Liver (tissue), 3 donors: ENCODE measurements at regions not wholly inside any gene's neighbourhood (a gene's known extent, or its start where the extent isn't known, plus 50 kb on each side); places are given as distances from the start of the nearest gene placed in this dataset.

Source experiments
- EGR1 ChIP-seq, 2 donors: IDR thresholded peaks; 2 replicates each; pipeline ENCODE4 v1.6.1; 2016 to 2018; ENCODE audit warnings: antibody characterized with exemption in 2 of 2, low read depth in 2 of 2
- FOXA1 ChIP-seq: IDR thresholded peaks from 2 replicates; pipeline ENCODE4 v1.6.1; 2016; ENCODE audit warnings: antibody characterized with exemption
- GABPA ChIP-seq, 2 donors: IDR thresholded peaks in 1 of 2; conservative IDR thresholded peaks in 1 of 2; 2 replicates each; pipeline ENCODE4 v1.6.1; 2016; ENCODE audit warnings: antibody characterized with exemption in 2 of 2, mild to moderate bottlenecking in 1 of 2, moderate library complexity in 1 of 2
- JUND ChIP-seq, 2 donors: IDR thresholded peaks; 2 replicates each; pipeline ENCODE4 v1.6.1; 2016; ENCODE audit warnings: antibody characterized with exemption in 2 of 2
- MAX ChIP-seq: IDR thresholded peaks from 2 replicates; pipeline ENCODE4 v1.6.1; 2016; ENCODE audit warnings: antibody characterized with exemption
- RAD21 ChIP-seq, 2 donors: IDR thresholded peaks; 2 replicates each; pipeline ENCODE4 v1.6.1; 2016; ENCODE audit warnings: antibody characterized with exemption in 2 of 2, mild to moderate bottlenecking in 2 of 2
- REST ChIP-seq: IDR thresholded peaks from 2 replicates; pipeline ENCODE4 v1.6.1; 2016; ENCODE audit warnings: antibody characterized with exemption, mild to moderate bottlenecking
- TAF1 ChIP-seq: conservative IDR thresholded peaks from 2 replicates; pipeline ENCODE4 v1.6.1; 2016; ENCODE audit warnings: antibody characterized with exemption, mild to moderate bottlenecking
- TF ChIP-seq, protein P1 (sequence below): fragments of 150-350 bp; IDR thresholded peaks from 2 replicates; pipeline ENCODE4 v1.5.1; 2017; ENCODE audit warnings: improper control_type of control experiment, low read depth, low read length; ENCODE audit not compliant: missing input control
- TF ChIP-seq, protein P2 (sequence below): IDR thresholded peaks from 2 replicates; pipeline ENCODE4 v1.6.1; 2016; ENCODE audit warnings: antibody characterized with exemption
- donor health status: healthy.
- donor health status: healthy.

GRCh38 chr1:18580691-18581419 lies 49.8 kb upstream of the PAX7 start:
- no peak for TF ChIP-seq TAF1
- TF ChIP-seq, protein P1, sequence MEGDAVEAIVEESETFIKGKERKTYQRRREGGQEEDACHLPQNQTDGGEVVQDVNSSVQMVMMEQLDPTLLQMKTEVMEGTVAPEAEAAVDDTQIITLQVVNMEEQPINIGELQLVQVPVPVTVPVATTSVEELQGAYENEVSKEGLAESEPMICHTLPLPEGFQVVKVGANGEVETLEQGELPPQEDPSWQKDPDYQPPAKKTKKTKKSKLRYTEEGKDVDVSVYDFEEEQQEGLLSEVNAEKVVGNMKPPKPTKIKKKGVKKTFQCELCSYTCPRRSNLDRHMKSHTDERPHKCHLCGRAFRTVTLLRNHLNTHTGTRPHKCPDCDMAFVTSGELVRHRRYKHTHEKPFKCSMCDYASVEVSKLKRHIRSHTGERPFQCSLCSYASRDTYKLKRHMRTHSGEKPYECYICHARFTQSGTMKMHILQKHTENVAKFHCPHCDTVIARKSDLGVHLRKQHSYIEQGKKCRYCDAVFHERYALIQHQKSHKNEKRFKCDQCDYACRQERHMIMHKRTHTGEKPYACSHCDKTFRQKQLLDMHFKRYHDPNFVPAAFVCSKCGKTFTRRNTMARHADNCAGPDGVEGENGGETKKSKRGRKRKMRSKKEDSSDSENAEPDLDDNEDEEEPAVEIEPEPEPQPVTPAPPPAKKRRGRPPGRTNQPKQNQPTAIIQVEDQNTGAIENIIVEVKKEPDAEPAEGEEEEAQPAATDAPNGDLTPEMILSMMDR, result no peak
- no peak for TF ChIP-seq MAX
- TF ChIP-seq EGR1 (IDR thresholded peaks at IDR 0.05; ENCODE audit: low read depth in 2 of 2), result no peak
- no peak for TF ChIP-seq RAD21 (IDR thresholded peaks at IDR 0.05)
- TF ChIP-seq JUND (IDR thresholded peaks at IDR 0.05), result no peak
- TF ChIP-seq, protein P2, sequence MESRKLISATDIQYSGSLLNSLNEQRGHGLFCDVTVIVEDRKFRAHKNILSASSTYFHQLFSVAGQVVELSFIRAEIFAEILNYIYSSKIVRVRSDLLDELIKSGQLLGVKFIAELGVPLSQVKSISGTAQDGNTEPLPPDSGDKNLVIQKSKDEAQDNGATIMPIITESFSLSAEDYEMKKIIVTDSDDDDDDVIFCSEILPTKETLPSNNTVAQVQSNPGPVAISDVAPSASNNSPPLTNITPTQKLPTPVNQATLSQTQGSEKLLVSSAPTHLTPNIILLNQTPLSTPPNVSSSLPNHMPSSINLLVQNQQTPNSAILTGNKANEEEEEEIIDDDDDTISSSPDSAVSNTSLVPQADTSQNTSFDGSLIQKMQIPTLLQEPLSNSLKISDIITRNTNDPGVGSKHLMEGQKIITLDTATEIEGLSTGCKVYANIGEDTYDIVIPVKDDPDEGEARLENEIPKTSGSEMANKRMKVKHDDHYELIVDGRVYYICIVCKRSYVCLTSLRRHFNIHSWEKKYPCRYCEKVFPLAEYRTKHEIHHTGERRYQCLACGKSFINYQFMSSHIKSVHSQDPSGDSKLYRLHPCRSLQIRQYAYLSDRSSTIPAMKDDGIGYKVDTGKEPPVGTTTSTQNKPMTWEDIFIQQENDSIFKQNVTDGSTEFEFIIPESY, result no peak
- no peak for TF ChIP-seq REST
- no peak for TF ChIP-seq GABPA (IDR thresholded peaks at IDR 0.05 in 1 of 2, conservative IDR thresholded peaks at IDR 0.05 in 1 of 2)
- TF ChIP-seq FOXA1, result no peak
